K562 (cell line): ENCODE measurements at regions not wholly inside any gene's neighbourhood (a gene's known extent, or its start where the extent isn't known, plus 50 kb on each side); places are given as distances from the start of the nearest gene placed in this dataset.

Source experiments
- ATAC-seq: fragments of 200-7000 bp; cut with Tn5 transposase; 3 replicates; pipeline ENCODE4 v1.9.1; 2020; ENCODE audit warnings: moderate library complexity
- BruUV-seq: library from RNA; stranded (reverse); fragments of 400-500 nt; replicated peaks from 2 replicates; lab custom pipeline; 2021; lab: Mats Ljungman, UMichigan
- CTCF ChIA-PET: fragments of 300-600 bp; formaldehyde crosslinking; extraction: SDS; loops from one replicate; lab custom pipeline; 2021; ENCODE audit warnings: low intra/inter-chr PET ratio; lab: Yijun Ruan, JAX
- POLR2A ChIA-PET: fragments of 300-600, 350-650 bp; sonication (Branson Sonifier 250); formaldehyde crosslinking; extraction: SDS; loops from one replicate; lab custom pipeline; 2021; ENCODE audit warnings: antibody characterized with exemption, inconsistent platforms; lab: Yijun Ruan, JAX
- DNase-seq, 4 experiments: peaks; one replicate each; pipeline versions ENCODE4 v3.0.0 to v3.0.0-alpha.2; 2011 to 2018; ENCODE audit warnings: low spot score in 3 of 4, mixed read lengths in 3 of 4; ENCODE audit errors: extremely low read depth in 1 of 4
- FAIRE-seq: peaks from 2 replicates; lab custom pipeline; 2011; peaks lifted over from hg19 to GRCh38; lab: Jason Lieb, UNC
- H2AFZ ChIP-seq: 2 replicates; pipeline ENCODE4 v1.6.0; 2011; ENCODE audit warnings: low read depth, low read length, control low read depth, inconsistent platforms
- H3K27ac ChIP-seq: fragments of 200-600 bp; 3 replicates; pipeline ENCODE4 v1.8.0; 2011; ENCODE audit warnings: low read depth, mild to moderate bottlenecking, control low read depth, inconsistent platforms, low read length, moderate library complexity, mixed read lengths; ENCODE audit errors: extremely low read depth
- H3K27me3 ChIP-seq, 2 experiments: fragments of 300-600 bp in 1 of 2; 2 replicates in 1 of 2; 3 replicates in 1 of 2; pipeline versions ENCODE4 v1.6.0 to v1.8.0; 2011; ENCODE audit warnings: inconsistent platforms in 2 of 2, low read length in 2 of 2, mild to moderate bottlenecking in 1 of 2, mixed read lengths in 1 of 2, moderate library complexity in 1 of 2; ENCODE audit not compliant: control insufficient read depth in 2 of 2, insufficient read depth in 2 of 2
- H3K36me3 ChIP-seq: fragments of 300-600 bp; 3 replicates; pipeline ENCODE4 v1.8.0; 2011; ENCODE audit warnings: mild to moderate bottlenecking, low read length, inconsistent platforms; ENCODE audit not compliant: control insufficient read depth, insufficient read depth
- H3K4me1 ChIP-seq, 2 experiments: fragments of 200-600 bp in 1 of 2; replicated peaks in 1 of 2; 2 replicates in 1 of 2; 3 replicates in 1 of 2; pipeline versions ENCODE4 v1.5.1 to v1.8.0; 2011; ENCODE audit warnings: inconsistent platforms in 2 of 2, low read length in 2 of 2, mild to moderate bottlenecking in 1 of 2, mixed read lengths in 1 of 2, moderate library complexity in 1 of 2; ENCODE audit not compliant: control insufficient read depth in 2 of 2, insufficient read depth in 2 of 2
- H3K4me2 ChIP-seq: 2 replicates; pipeline ENCODE4 v1.6.1; 2011; ENCODE audit warnings: low read length, control low read depth, inconsistent platforms, mixed read lengths; ENCODE audit not compliant: insufficient read depth
- H3K4me3 ChIP-seq: fragments of 200-600 bp; sonication (generic), shearing (Covaris generic); 2 replicates; pipeline ENCODE4 v1.5.1; 2016; ENCODE audit warnings: control low read depth, inconsistent platforms
- H3K79me2 ChIP-seq: fragments of 200-600 bp; 3 replicates; pipeline ENCODE4 v1.8.0; 2011; ENCODE audit warnings: low read length, inconsistent platforms; ENCODE audit not compliant: control insufficient read depth, insufficient read depth
- H3K9ac ChIP-seq, 2 experiments: 2 replicates each; pipeline versions ENCODE4 v1.6.0 to v1.6.1; 2011; ENCODE audit warnings: low read depth in 2 of 2, low read length in 2 of 2, control low read depth in 1 of 2, inconsistent platforms in 1 of 2, mild to moderate bottlenecking in 1 of 2, mixed read lengths in 1 of 2; ENCODE audit not compliant: insufficient read depth in 1 of 2
- H3K9me1 ChIP-seq: one replicate; pipeline ENCODE4 v1.6.0; 2011; ENCODE audit warnings: inconsistent platforms, mild to moderate bottlenecking, low read length, moderate library complexity; ENCODE audit not compliant: control insufficient read depth, insufficient read depth
- H3K9me3 ChIP-seq: replicated peaks from 2 replicates; pipeline ENCODE4 v1.5.1; 2011; ENCODE audit warnings: low read depth, low read length, inconsistent platforms; ENCODE audit not compliant: control insufficient read depth, insufficient read depth
- H4K20me1 ChIP-seq: replicated peaks from 2 replicates; pipeline ENCODE4 v1.6.1; 2011; ENCODE audit warnings: low read length, inconsistent platforms, mixed read lengths; ENCODE audit not compliant: control insufficient read depth, insufficient read depth
- CBFA2T2 ChIP-seq: fragments of 450-650 bp; conservative IDR thresholded peaks from 2 replicates; pipeline ENCODE4 v1.6.1; 2017; ENCODE audit warnings: mild to moderate bottlenecking
- HIVEP1 ChIP-seq: fragments of 250-450 bp; sonication (Bioruptor Pico); IDR thresholded peaks from 2 replicates; pipeline ENCODE4 v1.4.0; 2020; ENCODE audit warnings: mild to moderate bottlenecking
- NCOR1 ChIP-seq: fragments of 450-650 bp; IDR thresholded peaks from 2 replicates; pipeline ENCODE4 v1.6.1; 2016; ENCODE audit warnings: mild to moderate bottlenecking, moderate library complexity
- NR0B1 ChIP-seq: fragments of 450-650 bp; IDR thresholded peaks from one replicate; pipeline ENCODE4 v1.6.1; 2018; ENCODE audit warnings: mild to moderate bottlenecking, moderate library complexity; ENCODE audit not compliant: partially characterized antibody
- NR2F6 ChIP-seq: fragments of 450-650 bp; formaldehyde crosslinking; IDR thresholded peaks from 2 replicates; pipeline ENCODE4 v1.4.0; 2020; ENCODE audit warnings: mild to moderate bottlenecking
- PKNOX1 ChIP-seq: fragments of 450-650 bp; IDR thresholded peaks from 2 replicates; pipeline ENCODE4 v1.6.1; 2016
- POU5F1 ChIP-seq: fragments of 150-350 bp; IDR thresholded peaks from 2 replicates; pipeline ENCODE4 v1.6.1; 2014; ENCODE audit warnings: borderline replicate concordance, low read length, low read depth, mild to moderate bottlenecking; ENCODE audit not compliant: partially characterized antibody
- RAD51 ChIP-seq: fragments of 450-650 bp; IDR thresholded peaks from 2 replicates; pipeline ENCODE4 v1.7.1; 2016; ENCODE audit warnings: low read depth, mild to moderate bottlenecking, borderline replicate concordance
- RERE ChIP-seq: sonication (generic); formaldehyde crosslinking; IDR thresholded peaks from 2 replicates; pipeline ENCODE4 v1.8.0; 2023; ENCODE audit warnings: missing genetic modification reagents, mild to moderate bottlenecking, borderline replicate concordance
- SMC3 ChIP-seq: conservative IDR thresholded peaks from 2 replicates; pipeline ENCODE4 v1.6.1; 2011; ENCODE audit warnings: low read depth, low read length, improper control_type of control experiment; ENCODE audit not compliant: insufficient read depth
- THRB ChIP-seq: fragments of 450-650 bp; formaldehyde crosslinking; conservative IDR thresholded peaks from 2 replicates; pipeline ENCODE4 v1.4.0; 2022; ENCODE audit warnings: mild to moderate bottlenecking, missing genetic modification characterization
- in situ Hi-C: fragments of 300-500 bp; cut with MboI; formaldehyde crosslinking; loops from 4 replicates; pipeline ENCODE4 v1.15.0; 2018; ENCODE audit warnings: inconsistent platforms, mixed read lengths
- intact Hi-C: fragments of 100-400 bp; cut with micrococcal nuclease; formaldehyde crosslinking; loops from 2 replicates; pipeline ENCODE4 v1.14.2; 2022

GRCh38 chr3:177609613-177610012 lies 412.3 kb upstream of the TBL1XR1 start:
- peaks cover 0 to 4% of the 10 kb centered on the region in 2 experiments; a peak in 2 of 5 replicates for H3K4me1 ChIP-seq
- BruUV-seq, result no TSS peak

More at GRCh38 chr3:177609613-177610012, 412.3 kb upstream of the TBL1XR1 start:
- Histone ChIP-seq H3K79me2 (no peaks in the 10 kb centered on the region), H3K27ac (no peak overlapping the region), H3K9me3 (no peaks in the 10 kb centered on the region; the same call in 1 of the 2 replicates), H3K4me2 (no peak overlapping the region), H3K4me3 (no peak overlapping the region), H3K9me1 (no peaks in the 10 kb centered on the region), H2AFZ (no peak overlapping the region), H4K20me1 (no peaks in the 10 kb centered on the region), H3K27me3 (no peaks in the 10 kb centered on the region), H3K9ac (no peak overlapping the region), H3K36me3 (no peaks in the 10 kb centered on the region)
- POLR2A ChIA-PET, result no interaction called here
- TF ChIP-seq POU5F1 (no peak), THRB (CRISPR knock-in tag) (no peak), NCOR1 (no peak), RAD51 (no peak), RERE (CRISPR knock-in tag) (no peak), NR0B1 (no peak), PKNOX1 (no peak), CBFA2T2 (no peak), NR2F6 (no peak), SMC3 (no peak), HIVEP1 (CRISPR knock-in tag) (no peak)
- ATAC-seq (no peak), DNase-seq (no peak), FAIRE-seq (no peak)
- in situ Hi-C loops (no loop called here), intact Hi-C loops (no loop called here)
- CTCF ChIA-PET, result no interaction called here
